Activated naive CD8-positive, alpha-beta T cell treated with anti-CD3 and anti-CD28 coated beads, Interleukin-2, amount 50 U/mL, for 24 hours (primary cell): ENCODE measurements at regions not wholly inside any gene's neighbourhood (a gene's known extent, or its start where the extent isn't known, plus 50 kb on each side); places are given as distances from the start of the nearest gene placed in this dataset.
"Not testable (repeated sequence)": the region's sequence is repeated elsewhere in the genome, so short reads cannot be mapped to it uniquely, and the experiment has no call there.

ENCODE experiments used
- ATAC-seq: fragments of 150-1000 bp; cut with Tn5 transposase; one replicate; pipeline ENCODE4 v1.10.0; 2021
- DNase-seq: peaks from one replicate; pipeline ENCODE4 v3.0.0; 2021
- H3K27ac Mint-ChIP-seq: one replicate; pipeline ENCODE4 v1.8.0; 2021; ENCODE audit warnings: mild to moderate bottlenecking, mixed read lengths
- H3K27me3 Mint-ChIP-seq: one replicate; pipeline ENCODE4 v1.8.0; 2021; ENCODE audit warnings: mixed read lengths
- H3K36me3 Mint-ChIP-seq: one replicate; pipeline ENCODE4 v1.8.0; 2021; ENCODE audit warnings: low read depth, mixed read lengths
- H3K4me1 Mint-ChIP-seq: one replicate; pipeline ENCODE4 v1.8.0; 2021; ENCODE audit warnings: mixed read lengths
- H3K4me3 Mint-ChIP-seq: one replicate; pipeline ENCODE4 v1.8.0; 2021; ENCODE audit warnings: mild to moderate bottlenecking, moderate library complexity, mixed read lengths
- H3K9me3 Mint-ChIP-seq: one replicate; pipeline ENCODE4 v1.8.0; 2021; ENCODE audit warnings: mixed read lengths

DNA sequence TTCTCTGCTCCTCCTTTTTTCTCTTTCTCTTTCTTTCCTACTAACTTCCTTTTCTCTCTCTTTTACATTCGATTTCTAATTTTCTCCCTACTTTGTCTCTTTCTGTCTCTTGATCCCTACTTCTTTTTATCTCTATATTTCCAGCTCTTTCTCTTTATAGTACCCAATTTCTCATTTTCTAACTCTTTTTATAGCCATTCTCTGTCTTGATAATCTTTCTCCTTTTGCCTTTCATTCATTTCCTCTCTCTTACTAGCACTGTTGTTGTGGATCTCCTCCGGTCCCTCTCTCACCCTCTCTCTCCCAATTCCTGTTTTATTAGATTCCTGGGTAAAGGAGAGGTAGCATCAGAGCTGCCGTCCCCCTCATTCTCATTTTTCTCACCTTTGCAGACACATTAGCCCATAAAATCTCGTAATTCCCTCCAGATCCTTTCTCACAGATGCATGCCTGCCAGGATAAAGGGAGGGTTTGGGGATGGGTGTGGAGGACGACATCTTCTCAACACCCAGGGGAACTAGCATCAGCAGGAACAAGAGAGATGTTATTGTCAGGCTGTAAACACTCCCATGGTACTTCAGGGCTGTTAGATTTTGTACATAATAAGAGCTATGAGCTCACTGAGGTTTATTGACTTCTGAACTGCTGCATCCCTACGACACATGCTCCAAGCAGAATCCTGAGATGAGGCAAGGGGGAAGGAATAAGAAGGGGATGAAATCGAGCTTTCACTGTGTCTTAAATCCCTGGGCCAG is 159.0 kb upstream of the GALNT2 start:
- Mint-ChIP-seq H3K4me1 (no peaks in the 10 kb centered on the region), H3K27ac (no peak overlapping the region), H3K9me3 (no peaks in the 10 kb centered on the region), H3K4me3 (no peak overlapping the region), H3K36me3 (no peaks in the 10 kb centered on the region), H3K27me3 (peaks cover 44% of the 10 kb centered on the region)
- DNase-seq: no peak
- ATAC-seq: no peak

DNA sequence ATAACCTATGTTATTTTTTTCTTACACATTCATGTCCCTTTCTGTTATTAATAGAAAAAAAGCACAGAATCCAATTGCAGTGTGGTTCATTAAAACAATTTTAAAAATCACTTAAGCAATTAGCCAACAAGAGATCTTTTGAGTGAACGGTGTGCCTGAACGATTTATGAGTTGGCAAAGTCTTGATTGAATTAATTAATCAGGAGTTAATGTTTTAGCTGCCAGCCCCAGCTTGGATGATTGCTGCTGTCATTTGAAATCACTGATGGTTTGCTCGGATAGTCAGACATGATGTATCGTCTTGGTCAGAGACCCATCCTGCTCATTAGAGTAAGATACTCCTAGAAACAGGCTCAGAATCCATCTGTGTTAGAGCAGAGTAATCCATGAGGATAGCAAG is 158.3 kb upstream of the GALNT2 start:
- no peaks in the 10 kb centered on the region for H3K9me3 Mint-ChIP-seq
- H3K36me3 Mint-ChIP-seq: no peaks in the 10 kb centered on the region
- ATAC-seq (no peak), DNase-seq (no peak)
- no peaks in the 10 kb centered on the region for H3K4me1 Mint-ChIP-seq
- peaks cover 42% of the 10 kb centered on the region for H3K27me3 Mint-ChIP-seq
- no peak overlapping the region for H3K27ac Mint-ChIP-seq
- no peak overlapping the region for H3K4me3 Mint-ChIP-seq

DNA sequence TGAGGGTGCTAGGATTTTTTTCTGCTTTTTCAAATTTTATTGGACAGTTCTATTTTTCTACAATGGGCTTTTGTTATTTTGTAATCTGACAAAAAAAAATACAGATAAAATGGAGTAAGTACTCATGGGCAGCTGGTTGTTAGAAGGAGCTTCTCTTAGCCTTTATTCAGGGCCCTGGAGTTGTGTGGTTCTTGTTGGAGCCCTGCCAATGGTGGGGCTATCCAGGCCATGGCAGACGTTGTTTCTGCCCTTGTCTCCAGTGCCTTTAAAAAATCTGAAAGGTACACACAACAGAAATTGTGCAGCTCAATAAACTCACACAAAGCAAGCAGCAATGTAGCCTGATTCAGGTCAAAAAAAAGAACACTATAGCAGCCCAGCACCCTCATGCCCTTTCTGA is 153.5 kb upstream of the GALNT2 start:
- no peak overlapping the region for H3K4me3 Mint-ChIP-seq
- H3K9me3 Mint-ChIP-seq: no peaks in the 10 kb centered on the region
- H3K4me1 Mint-ChIP-seq: no peaks in the 10 kb centered on the region
- peaks cover 21% of the 10 kb centered on the region for H3K27me3 Mint-ChIP-seq
- ATAC-seq (no peak), DNase-seq (no peak)
- H3K27ac Mint-ChIP-seq: no peak overlapping the region
- H3K36me3 Mint-ChIP-seq: no peaks in the 10 kb centered on the region

DNA sequence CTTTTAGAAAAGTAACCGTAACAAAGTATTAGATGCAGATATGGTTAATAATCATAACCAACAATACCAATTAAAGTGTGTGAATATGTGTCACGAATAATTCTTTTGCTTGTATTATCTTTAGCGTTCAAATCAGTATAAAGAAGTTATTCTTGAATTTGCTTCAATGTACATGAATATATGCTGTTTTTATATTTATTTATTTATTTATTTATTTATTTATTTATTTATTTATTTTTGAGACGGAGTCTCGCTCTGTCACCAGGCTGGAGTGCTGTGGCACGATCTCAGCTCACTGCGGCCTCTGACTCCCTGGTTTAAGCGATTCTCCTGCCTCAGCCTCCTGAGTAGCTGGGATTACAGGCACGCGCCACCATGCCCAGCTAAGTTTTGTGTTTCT is 147.6 kb upstream of the GALNT2 start:
- not testable (repeated sequence) for H3K36me3 Mint-ChIP-seq, ATAC-seq, H3K4me3 Mint-ChIP-seq, H3K27me3 Mint-ChIP-seq, DNase-seq, H3K27ac Mint-ChIP-seq, H3K9me3 Mint-ChIP-seq, H3K4me1 Mint-ChIP-seq

DNA sequence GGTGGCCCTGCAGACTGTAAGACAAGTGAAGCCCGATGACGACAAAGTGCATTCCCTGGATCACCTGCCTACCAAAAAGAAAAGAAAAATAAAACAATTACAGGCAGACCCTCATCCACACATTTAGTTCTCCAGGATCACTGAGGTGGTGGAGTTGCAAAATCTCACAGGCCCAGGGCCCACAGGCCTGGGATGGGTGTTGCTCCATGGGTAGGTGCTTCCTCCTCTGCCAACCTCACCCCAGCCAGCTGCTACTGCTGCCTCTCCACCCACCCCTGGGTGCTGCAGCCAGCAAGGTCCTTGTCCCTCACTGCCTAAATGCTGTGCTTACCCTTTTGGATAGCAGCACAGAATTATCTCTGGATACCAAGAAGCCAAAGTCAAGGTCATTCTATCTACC is 146.4 kb upstream of the GALNT2 start:
- H3K4me1 Mint-ChIP-seq: no peaks in the 10 kb centered on the region
- no peak for ATAC-seq
- no peaks in the 10 kb centered on the region for H3K9me3 Mint-ChIP-seq
- DNase-seq: no peak
- H3K27me3 Mint-ChIP-seq: peaks cover 2% of the 10 kb centered on the region
- no peaks in the 10 kb centered on the region for H3K36me3 Mint-ChIP-seq
- no peak overlapping the region for H3K27ac Mint-ChIP-seq
- no peak overlapping the region for H3K4me3 Mint-ChIP-seq

DNA sequence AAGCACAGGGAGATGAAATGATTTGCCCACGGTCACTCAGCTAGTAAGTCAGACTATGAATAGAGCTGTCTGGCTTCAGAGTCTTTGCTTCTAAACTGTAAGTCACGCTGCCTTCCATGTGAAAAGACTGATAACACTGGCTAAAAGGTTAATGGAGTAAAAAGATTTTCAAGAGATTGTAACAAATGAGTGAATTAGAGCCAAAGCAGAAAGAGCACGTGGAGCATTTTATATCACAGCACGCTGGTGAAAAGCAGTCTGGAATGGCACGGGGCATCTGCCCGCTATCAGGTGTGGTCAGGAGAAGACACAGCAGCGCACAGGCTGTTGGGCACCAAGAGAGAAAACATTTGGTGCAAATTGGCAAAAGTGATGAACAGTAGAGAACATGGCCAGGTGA is 144.8 kb upstream of the GALNT2 start:
- no peaks in the 10 kb centered on the region for H3K36me3 Mint-ChIP-seq
- H3K9me3 Mint-ChIP-seq: no peaks in the 10 kb centered on the region
- H3K27me3 Mint-ChIP-seq: peaks cover 8% of the 10 kb centered on the region
- no peak overlapping the region for H3K4me3 Mint-ChIP-seq
- H3K4me1 Mint-ChIP-seq: no peaks in the 10 kb centered on the region
- H3K27ac Mint-ChIP-seq: no peak overlapping the region
- no peak for DNase-seq
- ATAC-seq: no peak

DNA sequence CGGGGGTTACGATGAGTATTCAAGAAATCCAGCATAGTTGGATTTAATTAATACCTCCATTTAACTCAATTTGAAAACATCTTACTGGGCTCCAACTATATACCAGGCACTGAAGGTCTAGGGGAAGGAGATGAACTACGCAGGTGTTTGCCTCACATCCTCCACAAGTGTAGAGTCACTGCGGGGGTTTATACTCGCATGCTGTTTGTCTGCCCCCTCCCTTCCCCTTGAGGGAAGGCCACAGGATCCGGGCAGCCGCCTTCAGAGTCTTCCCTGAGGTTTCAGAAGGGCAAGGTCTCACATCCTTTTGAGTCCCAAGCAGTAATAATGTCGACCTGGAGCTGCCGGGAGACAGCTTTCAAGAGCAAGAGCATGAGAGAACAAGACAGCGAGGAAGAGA is 142.4 kb upstream of the GALNT2 start:
- Mint-ChIP-seq H3K9me3 (no peaks in the 10 kb centered on the region), H3K36me3 (no peaks in the 10 kb centered on the region), H3K4me3 (no peak overlapping the region), H3K27me3 (peaks cover 9% of the 10 kb centered on the region), H3K4me1 (no peaks in the 10 kb centered on the region), H3K27ac (no peak overlapping the region)
- ATAC-seq (no peak), DNase-seq (no peak)

DNA sequence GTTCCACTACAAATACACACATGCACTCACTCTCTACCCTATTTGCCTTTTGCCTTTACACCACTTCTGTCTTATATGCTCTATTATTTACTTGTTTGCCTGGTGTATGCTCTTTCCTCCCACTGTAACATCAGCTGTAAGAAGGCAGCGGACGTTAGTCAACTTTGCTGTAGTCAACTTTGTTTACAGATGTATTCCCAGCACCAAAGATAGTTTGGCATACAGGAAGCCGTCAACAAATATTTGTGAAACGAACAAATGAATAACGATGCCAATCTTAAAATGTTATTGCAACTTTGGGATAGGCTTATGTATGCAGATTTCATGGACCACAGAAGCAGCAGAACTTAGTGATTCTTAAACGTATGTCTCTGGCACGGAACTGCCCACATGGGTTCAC is 138.3 kb upstream of the GALNT2 start:
- Mint-ChIP-seq H3K4me1 (no peaks in the 10 kb centered on the region), H3K9me3 (no peaks in the 10 kb centered on the region), H3K27ac (no peak overlapping the region), H3K4me3 (no peak overlapping the region), H3K27me3 (peaks cover 19% of the 10 kb centered on the region), H3K36me3 (no peaks in the 10 kb centered on the region)
- no peak for ATAC-seq
- DNase-seq: no peak

DNA sequence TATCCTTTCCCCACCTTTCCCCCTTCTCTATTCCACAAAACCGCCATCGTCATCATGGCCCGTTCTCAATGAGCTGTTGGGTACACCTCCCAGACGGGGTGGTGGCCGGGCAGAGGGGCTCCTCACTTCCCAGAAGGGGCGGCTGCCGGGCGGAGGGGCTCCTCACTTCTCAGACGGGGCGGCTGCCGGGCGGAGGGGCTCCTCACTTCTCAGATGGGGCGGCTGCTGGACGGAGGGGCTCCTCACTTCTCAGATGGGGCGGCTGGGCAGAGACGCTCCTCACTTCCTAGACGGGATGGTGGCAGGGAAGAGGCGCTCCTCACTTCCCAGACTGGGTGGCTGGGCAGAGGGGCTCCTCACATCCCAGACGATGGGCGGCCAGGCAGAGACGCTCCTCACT is 135.3 kb upstream of the GALNT2 start:
- H3K27ac Mint-ChIP-seq, H3K36me3 Mint-ChIP-seq, H3K4me1 Mint-ChIP-seq, H3K9me3 Mint-ChIP-seq, DNase-seq, ATAC-seq, H3K4me3 Mint-ChIP-seq: not testable (repeated sequence)
- H3K27me3 Mint-ChIP-seq: peaks cover 21% of the 10 kb centered on the region

DNA sequence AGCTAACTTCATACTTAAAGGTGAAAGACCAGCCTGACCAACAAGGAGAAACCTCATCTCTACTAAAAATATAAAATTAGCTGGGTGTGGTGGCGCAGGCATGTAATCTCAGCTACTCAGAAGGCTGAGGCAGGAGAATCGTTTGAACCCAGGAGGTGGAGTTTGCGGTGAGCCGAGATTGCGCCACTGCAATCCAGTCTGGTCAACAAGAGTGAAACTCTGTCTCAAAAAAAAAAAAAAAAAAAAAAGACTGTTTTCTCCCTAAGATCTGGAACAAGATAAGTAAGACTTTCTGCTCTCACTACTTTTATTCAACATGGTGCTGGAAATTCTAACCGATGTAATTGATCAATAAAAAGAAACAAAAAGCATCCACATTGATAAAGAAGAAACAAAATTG is 131.9 kb upstream of the GALNT2 start:
- H3K36me3 Mint-ChIP-seq, H3K4me3 Mint-ChIP-seq, H3K9me3 Mint-ChIP-seq, H3K4me1 Mint-ChIP-seq, DNase-seq, ATAC-seq, H3K27ac Mint-ChIP-seq: not testable (repeated sequence)
- H3K27me3 Mint-ChIP-seq: peaks cover 15% of the 10 kb centered on the region

DNA sequence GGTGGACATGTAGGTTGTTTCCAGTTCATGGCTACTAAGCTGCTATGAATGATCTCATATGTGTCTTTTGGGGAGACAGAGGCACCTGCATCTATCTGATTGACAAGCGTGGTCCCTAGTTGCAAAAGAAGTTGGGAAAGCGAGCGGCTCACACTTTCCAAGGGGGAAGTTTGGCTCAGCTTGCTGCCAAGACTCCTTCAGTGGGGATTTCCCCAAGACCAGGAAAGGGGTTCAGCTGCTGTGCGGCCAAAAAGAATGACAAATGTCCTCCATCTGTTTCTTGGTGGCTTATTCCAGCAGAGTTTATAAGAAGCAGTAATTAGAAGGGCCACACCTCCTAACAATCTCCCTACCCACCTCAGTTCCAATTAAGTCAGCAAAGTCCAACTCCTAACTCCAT is 128.5 kb upstream of the GALNT2 start:
- DNase-seq (no peak), ATAC-seq (no peak)
- Mint-ChIP-seq H3K27ac (no peak overlapping the region), H3K9me3 (no peaks in the 10 kb centered on the region), H3K4me1 (no peaks in the 10 kb centered on the region), H3K27me3 (peaks cover 11% of the 10 kb centered on the region), H3K36me3 (no peaks in the 10 kb centered on the region), H3K4me3 (no peak overlapping the region)

DNA sequence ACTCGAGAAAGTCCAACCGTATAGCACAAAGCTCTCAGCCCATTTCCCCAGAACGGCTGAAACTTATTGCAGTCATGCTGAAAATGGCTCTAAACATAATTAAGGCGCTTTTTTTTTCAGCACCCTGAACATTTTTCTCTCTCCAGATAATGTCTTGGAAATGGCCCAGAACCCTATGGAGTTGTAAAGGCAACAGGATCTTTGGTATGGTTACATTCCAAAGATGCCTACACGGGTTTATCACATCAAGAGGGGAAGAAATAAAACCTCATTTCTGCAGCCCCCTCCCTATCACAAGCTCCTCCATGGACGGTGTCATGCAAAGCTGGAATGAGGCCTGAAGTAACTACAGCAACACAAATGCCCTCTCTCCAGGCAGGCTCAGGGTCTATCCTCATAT is 126.4 kb upstream of the GALNT2 start:
- no peak overlapping the region for H3K27ac Mint-ChIP-seq
- no peaks in the 10 kb centered on the region for H3K36me3 Mint-ChIP-seq
- no peaks in the 10 kb centered on the region for H3K4me1 Mint-ChIP-seq
- no peaks in the 10 kb centered on the region for H3K9me3 Mint-ChIP-seq
- ATAC-seq: no peak
- H3K27me3 Mint-ChIP-seq: peaks cover 6% of the 10 kb centered on the region
- DNase-seq: no peak
- H3K4me3 Mint-ChIP-seq: no peak overlapping the region

DNA sequence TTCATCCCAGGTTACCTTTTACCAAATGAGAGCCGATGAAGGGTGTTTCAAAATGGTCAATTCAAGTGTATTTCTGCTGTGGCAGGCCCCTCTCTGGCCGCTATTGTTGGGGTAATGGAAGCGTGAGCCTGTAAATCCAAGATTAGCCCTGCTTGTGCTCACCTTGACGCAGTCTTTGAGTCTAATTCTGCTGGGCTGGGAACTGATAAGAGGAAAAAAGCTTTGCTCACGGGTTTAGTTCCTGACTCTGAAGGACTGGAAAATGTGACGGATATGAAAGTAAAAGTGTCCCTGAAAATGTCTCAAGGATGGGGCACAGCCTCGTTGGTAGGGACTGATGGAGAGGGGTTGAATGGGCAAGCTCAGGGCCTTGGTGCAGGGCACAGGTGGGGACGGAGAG is 125.9 kb upstream of the GALNT2 start:
- no peak overlapping the region for H3K4me3 Mint-ChIP-seq
- DNase-seq (no peak), ATAC-seq (no peak)
- no peaks in the 10 kb centered on the region for H3K4me1 Mint-ChIP-seq
- no peak overlapping the region for H3K27ac Mint-ChIP-seq
- H3K9me3 Mint-ChIP-seq: no peaks in the 10 kb centered on the region
- H3K36me3 Mint-ChIP-seq: no peaks in the 10 kb centered on the region
- H3K27me3 Mint-ChIP-seq: peaks cover 6% of the 10 kb centered on the region

DNA sequence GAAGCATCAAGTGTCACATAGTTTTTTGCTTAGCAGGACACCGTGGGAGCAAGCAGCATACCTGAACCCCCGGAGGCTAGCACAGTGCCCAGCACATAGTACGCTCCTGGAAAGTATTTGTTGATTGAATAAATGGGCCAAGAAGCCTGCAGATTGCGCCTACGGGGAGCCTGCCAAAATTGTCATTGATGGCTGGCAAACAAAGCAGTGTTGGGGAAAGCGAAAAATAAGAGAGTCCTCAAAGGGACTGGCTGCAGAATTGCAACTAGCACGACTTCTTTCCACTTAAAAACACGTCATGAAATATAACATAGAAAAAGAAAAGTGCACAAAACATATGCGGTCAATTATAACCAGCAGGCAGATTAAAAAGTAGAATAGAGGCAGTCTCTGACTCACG is 125.2 kb upstream of the GALNT2 start:
- H3K36me3 Mint-ChIP-seq: no peaks in the 10 kb centered on the region
- H3K4me1 Mint-ChIP-seq: no peaks in the 10 kb centered on the region
- no peak for DNase-seq
- no peaks in the 10 kb centered on the region for H3K9me3 Mint-ChIP-seq
- no peak overlapping the region for H3K4me3 Mint-ChIP-seq
- H3K27ac Mint-ChIP-seq: no peak overlapping the region
- ATAC-seq: no peak
- H3K27me3 Mint-ChIP-seq: peaks cover 2% of the 10 kb centered on the region

DNA sequence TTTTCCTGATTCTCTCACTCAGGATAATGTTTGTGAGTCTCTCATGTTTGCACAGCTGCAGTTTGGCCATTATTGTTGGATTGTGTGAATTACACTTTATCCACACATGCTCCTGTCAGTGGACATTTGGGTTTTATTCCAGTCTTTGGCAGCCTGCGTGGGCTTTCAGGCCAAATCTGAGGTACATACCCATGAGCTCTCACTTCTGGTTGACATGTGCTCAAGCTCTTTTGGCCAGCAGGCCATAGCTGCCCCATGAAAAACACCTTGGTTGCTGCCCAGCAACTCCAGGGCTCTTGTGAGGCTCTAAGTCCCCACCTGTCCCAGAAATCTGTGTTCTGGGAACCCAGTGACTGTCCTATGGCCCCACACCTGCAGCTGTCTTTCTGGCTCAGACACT is 124.5 kb upstream of the GALNT2 start:
- H3K27ac Mint-ChIP-seq: no peak overlapping the region
- H3K9me3 Mint-ChIP-seq: no peaks in the 10 kb centered on the region
- H3K27me3 Mint-ChIP-seq: peaks cover 2% of the 10 kb centered on the region

DNA sequence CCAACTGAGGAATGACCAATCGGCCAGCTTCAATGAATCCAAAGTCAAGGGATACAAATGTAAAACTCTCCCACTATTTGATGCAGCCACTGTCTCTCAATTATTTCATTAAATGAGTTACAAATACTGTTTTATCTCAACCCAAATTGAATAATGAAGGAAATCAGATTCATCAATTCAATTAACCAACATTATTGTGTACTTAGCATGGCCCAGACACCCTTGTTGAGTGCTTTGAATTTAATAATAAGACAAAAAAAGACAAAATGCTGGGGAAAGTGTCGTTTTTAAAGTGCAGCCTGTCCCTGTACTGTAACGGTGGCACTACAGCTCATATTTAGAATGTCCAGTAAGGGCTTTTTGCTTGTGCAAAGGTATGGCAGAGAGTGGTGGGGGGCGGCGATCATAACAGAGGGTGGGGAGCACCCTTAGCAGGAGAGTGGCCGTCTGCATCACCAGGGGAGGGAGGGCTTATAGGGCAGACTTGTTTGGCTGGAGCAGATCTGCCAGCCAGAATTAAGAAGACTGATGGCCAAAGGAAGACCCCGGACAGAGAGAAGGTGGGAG is 123.8 kb upstream of the GALNT2 start:
- Mint-ChIP-seq H3K27ac (no peak overlapping the region), H3K4me3 (no peak overlapping the region), H3K27me3 (peaks cover 2% of the 10 kb centered on the region), H3K36me3 (no peaks in the 10 kb centered on the region), H3K4me1 (no peaks in the 10 kb centered on the region), H3K9me3 (no peaks in the 10 kb centered on the region)
- ATAC-seq (no peak), DNase-seq (no peak)

More for the DNA sequence above, 124.5 kb upstream of the GALNT2 start:
- DNase-seq (no peak), ATAC-seq (no peak)
- H3K4me3 Mint-ChIP-seq: no peak overlapping the region
- no peaks in the 10 kb centered on the region for H3K36me3 Mint-ChIP-seq
- H3K4me1 Mint-ChIP-seq: no peaks in the 10 kb centered on the region
